SK-N-MC (cell line): ENCODE measurements at regions not wholly inside any gene's neighbourhood (a gene's known extent, or its start where the extent isn't known, plus 50 kb on each side); places are given as distances from the start of the nearest gene placed in this dataset.

ENCODE experiments used
- EZH2 ChIP-seq: fragments of 200-600 bp; sonication (generic); IDR thresholded peaks from one replicate; pipeline ENCODE4 v1.6.1; 2017; ENCODE audit warnings: antibody characterized with exemption
- POLR2AphosphoS5 ChIP-seq: IDR thresholded peaks from 2 replicates; pipeline ENCODE4 v1.6.1; 2012; ENCODE audit warnings: mild to moderate bottlenecking, low read depth, low read length, borderline replicate concordance

DNA sequence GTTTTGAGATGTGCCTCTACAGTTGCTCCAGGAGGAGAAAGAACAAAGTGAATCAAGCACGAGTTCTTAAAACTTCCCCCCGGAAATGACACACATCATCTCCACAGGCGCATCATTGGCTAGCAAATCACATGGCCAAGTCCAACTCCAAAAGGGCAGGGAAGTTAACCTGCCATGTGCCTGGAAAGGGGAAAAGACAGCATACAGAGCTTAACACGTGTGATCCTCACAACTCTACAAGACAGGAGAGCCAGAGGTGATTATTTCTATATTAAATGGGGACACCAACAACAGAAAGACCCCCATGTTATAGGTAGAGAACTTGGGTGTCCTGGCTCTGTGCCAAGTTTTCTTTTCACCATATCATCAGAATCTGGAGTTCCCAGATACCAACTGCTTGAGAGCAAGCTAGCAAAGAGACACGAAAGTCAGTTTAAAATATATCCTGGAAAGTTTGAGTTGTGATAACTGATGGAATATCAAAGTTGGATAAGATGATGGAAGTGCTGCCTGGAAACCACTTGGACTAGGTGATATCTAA is 871.1 kb downstream of the UQCRFS1 start:
- no peak for TF ChIP-seq EZH2
- no peak for TF ChIP-seq POLR2AphosphoS5
